Activated CD8-positive, alpha-beta T cell treated with anti-CD3 and anti-CD28 coated beads, Interleukin-2, amount 10 ng/mL, durations not matched to agents 7 days and 5 days (primary cell): ENCODE measurements at regions not wholly inside any gene's neighbourhood (a gene's known extent, or its start where the extent isn't known, plus 50 kb on each side); places are given as distances from the start of the nearest gene placed in this dataset.

ENCODE experiments used
- ATAC-seq: fragments of 150-1000 bp; cut with Tn5 transposase; one replicate; pipeline ENCODE4 v1.10.0; 2021; ENCODE audit warnings: moderate library complexity
- CTCF ChIA-PET: fragments of 350-600 bp; sonication (Branson Sonifier 250); formaldehyde crosslinking; loops from one replicate; lab custom pipeline; 2021; ENCODE audit warnings: antibody characterized with exemption; lab: Charles Lee
- POLR2A ChIA-PET: fragments of 350-600 bp; sonication (Branson Sonifier 250); formaldehyde crosslinking; loops from one replicate; lab custom pipeline; 2021; ENCODE audit warnings: antibody characterized with exemption; lab: Charles Lee
- DNase-seq: peaks from one replicate; pipeline ENCODE4 v3.0.0-alpha.2; 2020
- H3K27ac Mint-ChIP-seq: one replicate; pipeline ENCODE4 v1.8.0; 2021; ENCODE audit warnings: mild to moderate bottlenecking, mixed read lengths
- H3K27me3 Mint-ChIP-seq: one replicate; pipeline ENCODE4 v1.8.0; 2021; ENCODE audit warnings: low read depth, mixed read lengths
- H3K36me3 Mint-ChIP-seq: one replicate; pipeline ENCODE4 v1.8.0; 2021; ENCODE audit warnings: low read depth, mixed read lengths
- H3K4me1 Mint-ChIP-seq: one replicate; pipeline ENCODE4 v1.8.0; 2021; ENCODE audit warnings: low read depth, mixed read lengths
- H3K4me3 Mint-ChIP-seq: one replicate; pipeline ENCODE4 v1.8.0; 2021; ENCODE audit warnings: mild to moderate bottlenecking, mixed read lengths
- H3K9me3 Mint-ChIP-seq: one replicate; pipeline ENCODE4 v1.8.0; 2022; ENCODE audit warnings: mixed read lengths; ENCODE audit not compliant: insufficient read depth

DNA sequence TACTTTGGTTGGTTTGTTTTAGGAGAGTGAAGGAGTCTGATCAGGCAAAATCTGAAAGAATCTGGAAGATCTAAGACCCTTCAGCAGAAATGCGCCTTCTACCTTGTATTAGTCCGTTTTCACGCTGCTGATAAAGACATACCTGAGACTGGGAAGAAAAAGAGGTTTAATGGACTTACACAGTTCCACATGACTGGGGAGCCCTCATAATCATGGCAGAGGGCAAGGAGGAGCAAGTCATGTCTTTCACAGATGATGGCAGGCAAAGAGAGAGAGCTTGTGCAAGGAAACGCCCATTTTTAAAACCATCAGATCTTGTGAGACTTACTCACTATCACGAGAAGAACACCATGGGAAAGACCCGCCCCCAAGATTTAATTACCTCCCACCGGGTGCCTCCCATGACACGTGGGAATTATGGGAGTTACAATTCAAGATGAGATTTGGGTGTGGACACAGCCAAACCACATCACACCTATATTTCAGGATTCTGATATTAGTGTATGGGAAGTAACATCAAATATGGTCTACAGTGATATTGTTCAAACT lies 99.3 kb downstream of the GLUL start:
- POLR2A ChIA-PET = no interaction called here
- H3K4me1 Mint-ChIP-seq = peaks cover 9% of the 10 kb centered on the region
- DNase-seq (no peak), ATAC-seq (no peak)
- no peak overlapping the region for H3K4me3 Mint-ChIP-seq
- CTCF ChIA-PET = no interaction called here
- no peaks in the 10 kb centered on the region for H3K27me3 Mint-ChIP-seq
- no peak overlapping the region for H3K27ac Mint-ChIP-seq
- H3K9me3 Mint-ChIP-seq = no peaks in the 10 kb centered on the region
- no peaks in the 10 kb centered on the region for H3K36me3 Mint-ChIP-seq

DNA sequence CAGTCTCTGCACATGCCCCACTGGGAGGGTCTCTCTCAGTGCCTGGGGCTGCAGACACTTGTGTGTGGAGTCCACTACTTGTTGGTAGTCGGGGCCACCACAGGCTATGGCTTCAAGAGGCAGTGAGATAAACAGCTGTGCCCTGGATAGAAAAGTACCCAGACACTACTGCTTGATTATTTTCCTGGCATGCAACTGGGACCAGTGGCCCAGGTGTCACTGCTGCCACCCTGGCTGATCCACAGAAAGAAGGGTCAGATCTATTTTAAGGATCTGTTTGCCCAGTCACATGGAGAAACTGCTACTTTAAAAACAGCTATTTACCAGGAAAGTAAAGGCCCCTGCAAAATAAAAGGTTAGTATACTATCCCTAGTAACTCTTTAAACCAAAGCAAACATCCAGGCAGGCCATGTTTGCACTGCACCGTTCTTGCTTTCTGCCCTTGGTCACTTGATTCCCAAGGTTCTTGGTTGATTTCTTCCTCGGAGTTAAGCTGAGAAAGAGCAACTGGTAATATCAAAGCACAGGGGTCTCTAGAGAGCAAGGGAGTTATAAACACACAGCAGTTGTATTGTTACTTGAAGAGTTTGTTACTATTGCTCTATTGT lies 99.9 kb downstream of the GLUL start:
- H3K27me3 Mint-ChIP-seq = no peaks in the 10 kb centered on the region
- H3K27ac Mint-ChIP-seq = no peak overlapping the region
- no peak overlapping the region for H3K4me3 Mint-ChIP-seq
- POLR2A ChIA-PET = no interaction called here
- H3K4me1 Mint-ChIP-seq = peaks cover 9% of the 10 kb centered on the region
- no peak for DNase-seq
- no peaks in the 10 kb centered on the region for H3K36me3 Mint-ChIP-seq
- CTCF ChIA-PET = interaction anchor here (3.3 kb wide), 1 partner anchor 149 kb away, joined by 10 read pairs; no protein-coding TSS in a partner anchor
- ATAC-seq = no peak
- H3K9me3 Mint-ChIP-seq = no peaks in the 10 kb centered on the region

DNA sequence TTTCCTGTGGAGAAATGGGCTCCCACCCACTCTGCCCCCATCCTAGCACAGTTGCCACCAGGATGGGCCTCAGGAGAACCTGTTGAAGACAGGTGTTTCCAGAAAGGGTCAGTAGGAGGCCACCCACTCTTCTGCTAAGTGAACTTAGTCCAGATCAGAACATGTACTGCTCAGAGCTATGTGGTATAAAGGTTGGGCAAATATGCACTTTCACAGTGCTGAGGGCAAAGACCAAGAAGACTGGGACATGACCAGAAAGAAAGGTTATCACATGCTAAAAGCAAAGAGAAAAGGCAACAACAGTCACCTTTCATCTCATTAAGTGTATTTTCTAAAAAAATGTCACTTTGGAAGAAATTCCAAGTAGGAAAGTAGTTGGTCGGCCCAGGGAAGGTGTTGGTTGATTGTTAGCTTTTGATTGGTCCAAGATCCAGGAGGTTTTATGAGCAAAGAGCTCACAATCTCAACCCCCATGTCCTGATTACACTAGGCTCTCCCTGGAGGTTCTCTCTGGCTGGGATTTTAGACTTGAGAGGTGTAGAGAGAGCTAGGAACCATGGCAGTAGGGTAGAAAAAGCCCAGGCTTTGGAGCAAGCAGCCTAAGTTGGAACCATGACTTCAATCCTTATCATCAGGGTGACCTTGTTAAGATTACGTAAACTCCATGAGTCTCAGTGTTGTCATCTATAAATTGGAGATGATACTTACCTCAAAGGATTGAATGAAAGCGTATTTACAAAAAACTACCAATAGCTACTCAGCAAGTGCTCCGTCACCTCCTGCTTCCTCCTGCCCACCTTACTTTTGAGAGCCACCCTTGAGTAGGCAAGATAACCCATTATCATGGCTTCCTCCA lies 102.6 kb downstream of the GLUL start:
- Mint-ChIP-seq H3K27me3 (no peaks in the 10 kb centered on the region), H3K27ac (no peak overlapping the region), H3K9me3 (no peaks in the 10 kb centered on the region), H3K4me1 (peaks cover 10% of the 10 kb centered on the region), H3K4me3 (no peak overlapping the region), H3K36me3 (no peaks in the 10 kb centered on the region)
- DNase-seq (no peak), ATAC-seq (no peak)
- POLR2A ChIA-PET = no interaction called here
- CTCF ChIA-PET = interaction anchor here (0.9 to 3.3 kb wide), 2 partner anchors 11 to 146 kb away, joined by 3 to 10 read pairs; no protein-coding TSS in a partner anchor

DNA sequence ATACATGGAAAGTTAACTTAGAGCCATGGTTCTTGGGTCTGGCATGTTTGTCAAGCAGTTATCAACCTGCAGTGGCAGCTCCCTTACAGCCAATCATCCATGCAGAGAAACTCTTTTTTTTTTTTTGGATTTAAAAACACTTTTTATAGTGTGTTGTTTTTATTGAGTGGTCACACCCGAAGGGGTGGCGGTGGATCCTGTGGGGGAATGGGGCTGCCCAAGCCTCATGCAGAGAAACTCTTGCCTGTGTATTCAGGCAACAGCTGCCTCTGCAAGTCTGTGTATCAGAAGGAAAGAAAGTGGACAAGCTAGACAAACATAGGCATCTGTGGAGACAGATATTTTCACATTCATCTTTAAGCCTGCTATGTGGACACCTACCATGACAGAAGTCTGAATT lies 104.8 kb downstream of the GLUL start:
- DNase-seq (no peak), ATAC-seq (no peak)
- ChIA-PET POLR2A (no interaction called here), CTCF (interaction anchor here (0.8 kb wide), 1 partner anchor 143 kb away, joined by 3 read pairs; no protein-coding TSS in a partner anchor)
- Mint-ChIP-seq H3K36me3 (no peaks in the 10 kb centered on the region), H3K27ac (no peak overlapping the region), H3K4me3 (no peak overlapping the region), H3K27me3 (no peaks in the 10 kb centered on the region), H3K9me3 (no peaks in the 10 kb centered on the region), H3K4me1 (peaks cover 10% of the 10 kb centered on the region)

GRCh38 chr1:182283746-182284544 lies 107.6 kb downstream of the GLUL start:
- ATAC-seq (no peak), DNase-seq (no peak)
- ChIA-PET POLR2A (no interaction called here), CTCF (interaction anchor here (1.1 to 1.2 kb wide), 2 partner anchors 11 to 141 kb away, joined by 3 read pairs; no protein-coding TSS in a partner anchor)
- no peak overlapping the region for H3K4me3 Mint-ChIP-seq
- no peaks in the 10 kb centered on the region for H3K36me3 Mint-ChIP-seq
- H3K9me3 Mint-ChIP-seq = no peaks in the 10 kb centered on the region
- no peak overlapping the region for H3K27ac Mint-ChIP-seq
- peaks cover 2% of the 10 kb centered on the region for H3K4me1 Mint-ChIP-seq
- no peaks in the 10 kb centered on the region for H3K27me3 Mint-ChIP-seq

- Mint-ChIP-seq H3K27me3 (no peaks in the 10 kb centered on the region), H3K9me3 (no peaks in the 10 kb centered on the region), H3K27ac (no peak overlapping the region), H3K4me3 (no peak overlapping the region), H3K36me3 (no peaks in the 10 kb centered on the region), H3K4me1 (peaks cover 2% of the 10 kb centered on the region)
- ATAC-seq (no peak), DNase-seq (no peak)
- ChIA-PET POLR2A (no interaction called here), CTCF (interaction anchor here (1.5 kb wide), 1 partner anchor 9 kb away, joined by 3 read pairs; no protein-coding TSS in a partner anchor)
Measured at GRCh38 chr1:182281541-182281940, 110.0 kb downstream of the GLUL start.

GRCh38 chr1:182280504-182280900 lies 111.1 kb downstream of the GLUL start:
- ChIA-PET POLR2A (no interaction called here), CTCF (interaction anchor here (0.7 to 1.5 kb wide), 3 partner anchors 10 to 858 kb away, joined by 3 to 5 read pairs (median 3); no protein-coding TSS in a partner anchor)
- Mint-ChIP-seq H3K9me3 (no peaks in the 10 kb centered on the region), H3K4me1 (peaks cover 2% of the 10 kb centered on the region), H3K27me3 (no peaks in the 10 kb centered on the region), H3K4me3 (no peak overlapping the region), H3K36me3 (no peaks in the 10 kb centered on the region), H3K27ac (no peak overlapping the region)
- no peak for DNase-seq
- no peak for ATAC-seq

DNA sequence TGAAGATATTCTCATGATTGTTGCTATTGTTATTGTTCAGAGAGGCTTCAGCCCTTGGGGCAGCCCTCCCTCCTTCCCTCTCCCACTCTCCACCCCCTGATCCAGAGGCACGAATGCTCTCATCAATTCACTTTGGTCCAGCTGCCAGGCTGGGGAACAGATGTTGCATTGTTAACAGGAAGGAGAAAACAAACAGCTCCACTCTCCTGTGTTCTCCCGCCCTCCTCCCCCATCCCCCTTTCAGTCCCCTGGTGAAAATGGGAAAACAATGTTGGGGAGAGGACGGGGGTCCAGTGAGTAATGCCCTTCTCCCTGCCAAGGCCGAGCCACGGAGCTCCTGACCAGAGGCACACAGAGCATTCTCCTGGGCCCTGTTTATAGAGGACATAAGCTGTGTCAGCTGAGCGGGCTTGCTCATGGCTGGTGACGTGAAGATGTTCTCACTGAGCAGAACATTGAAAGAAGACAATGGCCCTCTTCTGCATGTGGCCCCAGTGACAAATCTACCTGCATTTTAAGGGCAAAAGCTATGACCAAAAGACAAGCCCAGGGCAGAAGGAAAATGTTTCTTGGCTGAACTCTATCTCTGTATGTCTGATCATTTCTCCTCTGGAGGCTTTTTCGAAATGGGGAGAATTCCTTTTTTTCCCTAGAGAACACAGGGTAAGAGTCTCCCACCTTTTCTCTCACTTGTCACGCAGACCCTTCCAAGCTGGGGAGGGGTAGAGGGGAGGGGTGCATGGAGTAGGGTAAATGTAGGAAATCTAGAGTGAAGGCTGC lies 111.7 kb downstream of the GLUL start:
- Mint-ChIP-seq H3K27ac (no peak overlapping the region), H3K9me3 (no peaks in the 10 kb centered on the region), H3K36me3 (no peaks in the 10 kb centered on the region), H3K4me3 (no peak overlapping the region), H3K27me3 (no peaks in the 10 kb centered on the region), H3K4me1 (peaks cover 2% of the 10 kb centered on the region)
- ChIA-PET POLR2A (no interaction called here), CTCF (interaction anchor here (0.6 to 1.5 kb wide), 4 partner anchors 10 to 857 kb away, joined by 3 to 5 read pairs (median 3); no protein-coding TSS in a partner anchor)
- DNase-seq (no peak), ATAC-seq (no peak)

GRCh38 chr1:182279302-182279701 lies 112.3 kb downstream of the GLUL start:
- Mint-ChIP-seq H3K4me3 (no peak overlapping the region), H3K27me3 (no peaks in the 10 kb centered on the region), H3K27ac (no peak overlapping the region), H3K4me1 (no peaks in the 10 kb centered on the region), H3K36me3 (no peaks in the 10 kb centered on the region), H3K9me3 (no peaks in the 10 kb centered on the region)
- POLR2A ChIA-PET = no interaction called here
- DNase-seq = no peak
- ATAC-seq = no peak
- CTCF ChIA-PET = interaction anchor here (0.6 kb wide), 1 partner anchor 168 kb away, joined by 3 read pairs; no protein-coding TSS in a partner anchor

GRCh38 chr1:182278144-182279054 lies 113.2 kb downstream of the GLUL start:
- POLR2A ChIA-PET = no interaction called here
- CTCF ChIA-PET = no interaction called here
- Mint-ChIP-seq H3K9me3 (no peaks in the 10 kb centered on the region), H3K27ac (no peak overlapping the region), H3K4me3 (no peak overlapping the region), H3K27me3 (no peaks in the 10 kb centered on the region), H3K36me3 (no peaks in the 10 kb centered on the region), H3K4me1 (no peaks in the 10 kb centered on the region)
- DNase-seq = no peak
- ATAC-seq = no peak
